HG03342 (cell line): ENCODE measurements at regions not wholly inside any gene's neighbourhood (a gene's known extent, or its start where the extent isn't known, plus 50 kb on each side); places are given as distances from the start of the nearest gene placed in this dataset.
"Not testable (repeated sequence)": the region's sequence is repeated elsewhere in the genome, so short reads cannot be mapped to it uniquely, and the experiment has no call there.

Experiments
- ATAC-seq: cut with Tn5 transposase; IDR thresholded peaks from one replicate; pipeline ENCODE4 v1.9.1; 2021; ENCODE audit warnings: mild to moderate bottlenecking, moderate library complexity; ENCODE audit not compliant: unreplicated experiment

- ATAC-seq = no peak
Measured at GRCh38 chrX:95953564-95953963, 731.1 kb upstream of the DIAPH2 start.

- no peak for ATAC-seq
Measured at GRCh38 chrX:95956745-95957144, 727.9 kb upstream of the DIAPH2 start.

- not testable (repeated sequence) for ATAC-seq
Measured at GRCh38 chrX:95973456-95974095, 711.1 kb upstream of the DIAPH2 start.

- no peak for ATAC-seq
Measured at GRCh38 chrX:95974096-95974470, 710.6 kb upstream of the DIAPH2 start.

GRCh38 chrX:95974890-95975289 is 709.8 kb upstream of the DIAPH2 start:
- no peak for ATAC-seq

GRCh38 chrX:95995583-95995982 is 689.1 kb upstream of the DIAPH2 start:
- ATAC-seq = no peak

GRCh38 chrX:95996294-95996693 is 688.3 kb upstream of the DIAPH2 start:
- no peak for ATAC-seq

GRCh38 chrX:96002431-96002830 is 682.2 kb upstream of the DIAPH2 start:
- ATAC-seq = no peak

GRCh38 chrX:96004386-96004785 is 680.3 kb upstream of the DIAPH2 start:
- ATAC-seq = no peak

- ATAC-seq = no peak
Measured at GRCh38 chrX:96006281-96006680, 678.4 kb upstream of the DIAPH2 start.

GRCh38 chrX:96027407-96027806 is 657.2 kb upstream of the DIAPH2 start:
- no peak for ATAC-seq

GRCh38 chrX:96052078-96052477 is 632.6 kb upstream of the DIAPH2 start:
- ATAC-seq = no peak

- no peak for ATAC-seq
Measured at GRCh38 chrX:96081891-96082290, 602.8 kb upstream of the DIAPH2 start.

- ATAC-seq = no peak
Measured at GRCh38 chrX:96094616-96095015, 590.0 kb upstream of the DIAPH2 start.

- no peak for ATAC-seq
Measured at GRCh38 chrX:96098471-96098870, 586.2 kb upstream of the DIAPH2 start.

- ATAC-seq = no peak
Measured at GRCh38 chrX:96102997-96103396, 581.6 kb upstream of the DIAPH2 start.

GRCh38 chrX:96112689-96113088 is 572.0 kb upstream of the DIAPH2 start:
- ATAC-seq = no peak

GRCh38 chrX:96126182-96126581 is 558.5 kb upstream of the DIAPH2 start:
- ATAC-seq = no peak

- ATAC-seq = not testable (repeated sequence)
Measured at GRCh38 chrX:96128058-96128457, 556.6 kb upstream of the DIAPH2 start.

- no peak for ATAC-seq
Measured at GRCh38 chrX:96140796-96141195, 543.8 kb upstream of the DIAPH2 start.

GRCh38 chrX:96147681-96148080 is 537.0 kb upstream of the DIAPH2 start:
- no peak for ATAC-seq

- ATAC-seq = no peak
Measured at GRCh38 chrX:96170626-96171025, 514.0 kb upstream of the DIAPH2 start.

- no peak for ATAC-seq
Measured at GRCh38 chrX:96176921-96177320, 507.7 kb upstream of the DIAPH2 start.
